ENCODE measurements at regions not wholly inside any gene's neighbourhood (a gene's known extent, or its start where the extent isn't known, plus 50 kb on each side); places are given as distances from the start of the nearest gene placed in this dataset.

DNA sequence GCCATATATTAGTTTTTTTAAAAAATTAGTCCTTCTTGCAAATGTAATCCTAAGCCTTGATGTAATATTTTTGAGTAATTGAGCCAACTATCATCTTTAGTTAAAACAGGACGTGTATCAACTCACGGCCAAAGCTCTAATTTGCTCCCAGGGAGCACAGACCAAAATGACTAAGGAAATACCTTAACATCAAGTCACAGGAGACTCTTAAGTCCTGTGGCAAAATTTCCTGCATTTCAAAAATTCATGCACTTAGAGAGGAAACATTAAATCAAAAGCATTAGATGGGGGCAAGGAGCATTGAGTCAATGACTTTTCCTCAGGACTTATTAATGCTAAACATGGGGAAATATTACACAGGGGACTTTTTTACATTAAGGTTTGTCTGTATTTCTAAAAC is 276.0 kb downstream of the MFSD1 start:
- Histone ChIP-seq H3K27me3 (ENCODE audit: control insufficient read depth in 3 of 3, insufficient read depth in 3 of 3, low read length in 2 of 3) (no peaks in the 10 kb centered on the region), H3K4me1 (ENCODE audit: control insufficient read depth in 5 of 5, insufficient read depth in 5 of 5, low read length in 5 of 5) (no peaks in the 10 kb centered on the region), H3K9ac (ENCODE audit: insufficient read depth in 1 of 2, low read length in 2 of 2) (no peak overlapping the region), H3K36me3 (ENCODE audit: control insufficient read depth in 4 of 4, insufficient read depth in 4 of 4, low read length in 4 of 4) (no peaks in the 10 kb centered on the region), H3K27ac (ENCODE audit: low read depth in 1 of 2, low read length in 1 of 2) (no peak overlapping the region), H3K9me3 (ENCODE audit: control insufficient read depth in 4 of 4, insufficient read depth in 3 of 4, low read length in 3 of 4) (no peaks in the 10 kb centered on the region), H3K4me3 (no peak overlapping the region)
- 68 to 73% methylated on average over 2 of the region's 2 CpGs for WGBS, 2 donors
- TF ChIP-seq, protein P1, sequence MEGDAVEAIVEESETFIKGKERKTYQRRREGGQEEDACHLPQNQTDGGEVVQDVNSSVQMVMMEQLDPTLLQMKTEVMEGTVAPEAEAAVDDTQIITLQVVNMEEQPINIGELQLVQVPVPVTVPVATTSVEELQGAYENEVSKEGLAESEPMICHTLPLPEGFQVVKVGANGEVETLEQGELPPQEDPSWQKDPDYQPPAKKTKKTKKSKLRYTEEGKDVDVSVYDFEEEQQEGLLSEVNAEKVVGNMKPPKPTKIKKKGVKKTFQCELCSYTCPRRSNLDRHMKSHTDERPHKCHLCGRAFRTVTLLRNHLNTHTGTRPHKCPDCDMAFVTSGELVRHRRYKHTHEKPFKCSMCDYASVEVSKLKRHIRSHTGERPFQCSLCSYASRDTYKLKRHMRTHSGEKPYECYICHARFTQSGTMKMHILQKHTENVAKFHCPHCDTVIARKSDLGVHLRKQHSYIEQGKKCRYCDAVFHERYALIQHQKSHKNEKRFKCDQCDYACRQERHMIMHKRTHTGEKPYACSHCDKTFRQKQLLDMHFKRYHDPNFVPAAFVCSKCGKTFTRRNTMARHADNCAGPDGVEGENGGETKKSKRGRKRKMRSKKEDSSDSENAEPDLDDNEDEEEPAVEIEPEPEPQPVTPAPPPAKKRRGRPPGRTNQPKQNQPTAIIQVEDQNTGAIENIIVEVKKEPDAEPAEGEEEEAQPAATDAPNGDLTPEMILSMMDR (IDR thresholded peaks at IDR 0.05; ENCODE audit: control extremely low read depth, extremely low read depth) = no peak
- no peak for DNase-seq
- ATAC-seq (ENCODE audit: insufficient read depth, low FRiP score) = no peak

DNA sequence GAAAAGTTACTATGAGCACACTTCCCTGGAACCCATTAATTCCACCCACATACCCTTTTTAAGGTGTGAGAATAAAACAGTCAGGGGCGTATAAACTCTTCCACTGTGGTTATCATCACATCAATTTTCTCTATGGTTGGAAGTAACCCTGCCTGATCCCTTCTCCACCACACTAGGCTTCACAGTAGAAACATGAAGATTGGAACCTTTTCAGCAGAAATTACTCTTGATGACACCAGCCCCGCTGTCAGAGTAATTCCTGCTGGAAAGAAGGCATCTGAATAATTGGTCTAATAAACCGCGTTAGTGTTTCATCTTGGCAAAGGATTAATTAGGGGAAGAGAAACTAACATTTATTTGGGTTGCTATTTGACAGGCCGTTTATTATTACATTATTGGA is 278.4 kb downstream of the MFSD1 start:
- no peak for DNase-seq
- no peaks in the 10 kb centered on the region for H3K36me3 ChIP-seq (ENCODE audit: control insufficient read depth in 4 of 4, insufficient read depth in 4 of 4, low read length in 4 of 4)
- no peak overlapping the region for H3K27ac ChIP-seq (ENCODE audit: low read depth in 1 of 2, low read length in 1 of 2)
- no peaks in the 10 kb centered on the region for H3K9me3 ChIP-seq (ENCODE audit: control insufficient read depth in 4 of 4, insufficient read depth in 3 of 4, low read length in 3 of 4)
- H3K27me3 ChIP-seq (ENCODE audit: control insufficient read depth in 3 of 3, insufficient read depth in 3 of 3, low read length in 2 of 3) = no peaks in the 10 kb centered on the region
- WGBS, 2 donors = 80 to 84% methylated on average over 5 of the region's 5 CpGs
- ATAC-seq (ENCODE audit: insufficient read depth, low FRiP score) = no peak
- no peak overlapping the region for H3K4me3 ChIP-seq
- no peaks in the 10 kb centered on the region for H3K4me1 ChIP-seq (ENCODE audit: control insufficient read depth in 5 of 5, insufficient read depth in 5 of 5, low read length in 5 of 5)
- H3K9ac ChIP-seq (ENCODE audit: insufficient read depth in 1 of 2, low read length in 2 of 2) = no peak overlapping the region
- TF ChIP-seq, protein P1 (IDR thresholded peaks at IDR 0.05; ENCODE audit: control extremely low read depth, extremely low read depth) = no peak

DNA sequence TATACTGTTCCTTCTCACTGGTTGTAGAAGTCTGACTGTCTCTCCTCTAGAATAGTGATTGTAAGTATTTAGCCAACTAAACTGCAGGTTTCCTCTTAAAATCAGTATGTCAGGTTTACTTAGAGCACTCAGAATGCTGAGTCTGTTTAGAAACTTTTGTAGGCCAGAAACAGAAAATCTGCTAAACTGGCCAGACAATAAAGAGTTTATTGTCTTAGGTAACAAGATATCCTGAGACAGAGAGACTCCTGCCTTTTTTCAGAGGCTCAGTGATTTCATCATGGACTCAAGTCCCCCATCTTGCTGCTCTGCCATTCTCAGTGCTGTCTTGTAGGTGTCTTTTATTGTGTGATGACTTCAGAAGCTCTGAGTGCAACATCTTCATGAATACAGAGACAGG is 279.0 kb downstream of the MFSD1 start:
- Histone ChIP-seq H3K9ac (ENCODE audit: insufficient read depth in 1 of 2, low read length in 2 of 2) (no peak overlapping the region), H3K4me3 (no peak overlapping the region), H3K9me3 (ENCODE audit: control insufficient read depth in 4 of 4, insufficient read depth in 3 of 4, low read length in 3 of 4) (no peaks in the 10 kb centered on the region), H3K27me3 (ENCODE audit: control insufficient read depth in 3 of 3, insufficient read depth in 3 of 3, low read length in 2 of 3) (no peaks in the 10 kb centered on the region), H3K36me3 (ENCODE audit: control insufficient read depth in 4 of 4, insufficient read depth in 4 of 4, low read length in 4 of 4) (no peaks in the 10 kb centered on the region), H3K4me1 (ENCODE audit: control insufficient read depth in 5 of 5, insufficient read depth in 5 of 5, low read length in 5 of 5) (no peaks in the 10 kb centered on the region), H3K27ac (ENCODE audit: low read depth in 1 of 2, low read length in 1 of 2) (no peak overlapping the region)
- TF ChIP-seq, protein P1 (IDR thresholded peaks at IDR 0.05; ENCODE audit: control extremely low read depth, extremely low read depth) = no peak
- ATAC-seq (ENCODE audit: insufficient read depth, low FRiP score) (no peak), DNase-seq (no peak)

DNA sequence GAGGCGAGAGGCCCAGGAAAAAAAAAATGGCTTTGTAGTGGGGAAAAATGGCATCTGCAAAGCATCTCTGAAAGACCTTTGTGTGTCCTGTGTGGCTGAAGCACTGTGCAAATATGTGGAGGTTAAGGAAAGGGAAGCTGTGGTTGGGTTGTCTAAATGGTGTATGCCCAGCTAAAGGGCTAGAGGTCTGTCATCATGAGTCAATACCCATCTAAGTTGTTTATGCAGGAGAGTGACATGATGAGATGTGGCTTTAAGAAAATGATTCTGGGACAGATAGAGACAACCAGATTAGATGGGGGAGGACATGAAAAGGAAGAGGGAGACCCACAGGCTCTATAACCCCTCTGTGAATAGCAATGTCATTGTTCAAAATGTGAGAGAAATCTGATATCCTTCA is 280.7 kb downstream of the MFSD1 start:
- no peaks in the 10 kb centered on the region for H3K4me1 ChIP-seq (ENCODE audit: control insufficient read depth in 5 of 5, insufficient read depth in 5 of 5, low read length in 5 of 5)
- DNase-seq (no peak), ATAC-seq (ENCODE audit: insufficient read depth, low FRiP score) (no peak)
- H3K27me3 ChIP-seq (ENCODE audit: control insufficient read depth in 3 of 3, insufficient read depth in 3 of 3, low read length in 2 of 3) = no peaks in the 10 kb centered on the region
- TF ChIP-seq, protein P1 (IDR thresholded peaks at IDR 0.05; ENCODE audit: control extremely low read depth, extremely low read depth) = no peak
- H3K9ac ChIP-seq (ENCODE audit: insufficient read depth in 1 of 2, low read length in 2 of 2) = no peak overlapping the region
- 84 to 96% methylated on average over 1 of the region's 1 CpG for WGBS, 2 donors
- no peak overlapping the region for H3K27ac ChIP-seq (ENCODE audit: low read depth in 1 of 2, low read length in 1 of 2)
- no peaks in the 10 kb centered on the region for H3K36me3 ChIP-seq (ENCODE audit: control insufficient read depth in 4 of 4, insufficient read depth in 4 of 4, low read length in 4 of 4)
- H3K4me3 ChIP-seq = no peak overlapping the region
- H3K9me3 ChIP-seq (ENCODE audit: control insufficient read depth in 4 of 4, insufficient read depth in 3 of 4, low read length in 3 of 4) = no peaks in the 10 kb centered on the region
